Lower leg skin (tissue), 4 donors: ENCODE measurements at regions not wholly inside any gene's neighbourhood (a gene's known extent, or its start where the extent isn't known, plus 50 kb on each side); places are given as distances from the start of the nearest gene placed in this dataset.

Source experiments
- DNase-seq, 2 donors: peaks; one replicate each; pipeline ENCODE4 v3.0.0-alpha.2; 2019; ENCODE audit warnings: low spot score in 2 of 2
- H3K4me3 ChIP-seq: fragments of 200-600 bp; sonication (generic); 2 replicates; pipeline ENCODE4 v1.5.1; 2017; ENCODE audit warnings: mild to moderate bottlenecking, low read depth; ENCODE audit not compliant: poor library complexity, severe bottlenecking
- POLR2A ChIP-seq, 2 donors: fragments of 450-650 bp; IDR thresholded peaks; one replicate each; pipeline ENCODE4 v1.6.1; 2016 to 2017; ENCODE audit warnings: antibody characterized with exemption in 2 of 2, mild to moderate bottlenecking in 1 of 2, moderate library complexity in 1 of 2
- WGBS, 2 donors: methylation state at CpG; one replicate each; pipeline ENCODE4 v1.1.5; 2018; 5-methylcytosine and 5-hydroxymethylcytosine counted together
- intact Hi-C: fragments of 100-400 bp; cut with DNase I; formaldehyde crosslinking; loops from one replicate; pipeline ENCODE4 v1.15.0; 2023; ENCODE audit warnings: low total_unique reads
- TF ChIP-seq, protein P1 (sequence below), 3 donors: fragments of 450-650 bp; IDR thresholded peaks; one replicate each; pipeline ENCODE4 v1.5.1; 2016; ENCODE audit warnings: antibody characterized with exemption in 3 of 3, mild to moderate bottlenecking in 3 of 3, moderate library complexity in 2 of 3

DNA sequence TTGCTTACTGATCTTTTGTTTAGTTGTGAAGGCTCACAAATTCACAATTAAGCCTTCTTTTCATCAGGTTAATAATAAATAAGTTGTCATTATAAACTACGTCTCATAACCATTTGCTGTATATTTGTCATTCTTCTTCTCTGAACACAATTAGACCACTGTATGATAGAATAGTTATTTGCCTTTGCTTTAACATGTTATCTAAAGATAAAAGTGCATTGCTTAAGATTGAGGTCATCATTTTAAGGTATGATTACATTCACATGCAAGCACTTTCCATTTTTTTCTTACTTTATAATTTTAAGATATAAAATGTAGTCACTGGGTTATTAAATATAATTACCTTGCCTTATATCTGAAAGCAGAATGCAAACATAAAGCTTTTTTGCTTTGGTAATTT is 80.1 kb upstream of the GLS start:
- DNase-seq: no peak
- no peak for TF ChIP-seq POLR2A (IDR thresholded peaks at IDR 0.05)
- H3K4me3 ChIP-seq: no peak overlapping the region
- intact Hi-C loops: no loop called here
- 51 to 65% methylated on average over 1 of the region's 1 CpG for WGBS, 2 donors

DNA sequence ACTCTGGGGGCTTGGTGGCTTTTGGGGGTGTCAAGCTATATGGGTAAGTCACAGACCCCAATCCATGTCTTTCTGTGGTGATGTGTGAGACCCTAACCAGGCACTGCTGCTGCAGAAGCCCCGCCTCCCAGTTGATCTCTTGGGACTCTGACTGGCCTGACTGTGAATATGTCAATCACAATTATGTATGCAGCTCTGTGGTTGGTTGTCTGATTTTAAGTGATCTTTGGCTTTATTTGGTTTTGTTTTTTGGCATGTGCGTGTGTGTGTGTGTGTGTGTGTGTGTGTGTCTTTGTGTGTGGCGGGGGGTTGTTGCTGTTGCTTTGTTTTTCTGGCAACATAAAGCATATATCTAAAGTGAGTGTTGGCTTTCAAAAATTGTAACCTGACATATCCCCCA is 78.5 kb upstream of the GLS start:
- intact Hi-C loops: no loop called here
- 73 to 80% methylated on average over 3 of the region's 3 CpGs for WGBS, 2 donors
- H3K4me3 ChIP-seq: no peak overlapping the region
- no peak for DNase-seq
- TF ChIP-seq POLR2A (IDR thresholded peaks at IDR 0.05): no peak
- TF ChIP-seq, protein P1, sequence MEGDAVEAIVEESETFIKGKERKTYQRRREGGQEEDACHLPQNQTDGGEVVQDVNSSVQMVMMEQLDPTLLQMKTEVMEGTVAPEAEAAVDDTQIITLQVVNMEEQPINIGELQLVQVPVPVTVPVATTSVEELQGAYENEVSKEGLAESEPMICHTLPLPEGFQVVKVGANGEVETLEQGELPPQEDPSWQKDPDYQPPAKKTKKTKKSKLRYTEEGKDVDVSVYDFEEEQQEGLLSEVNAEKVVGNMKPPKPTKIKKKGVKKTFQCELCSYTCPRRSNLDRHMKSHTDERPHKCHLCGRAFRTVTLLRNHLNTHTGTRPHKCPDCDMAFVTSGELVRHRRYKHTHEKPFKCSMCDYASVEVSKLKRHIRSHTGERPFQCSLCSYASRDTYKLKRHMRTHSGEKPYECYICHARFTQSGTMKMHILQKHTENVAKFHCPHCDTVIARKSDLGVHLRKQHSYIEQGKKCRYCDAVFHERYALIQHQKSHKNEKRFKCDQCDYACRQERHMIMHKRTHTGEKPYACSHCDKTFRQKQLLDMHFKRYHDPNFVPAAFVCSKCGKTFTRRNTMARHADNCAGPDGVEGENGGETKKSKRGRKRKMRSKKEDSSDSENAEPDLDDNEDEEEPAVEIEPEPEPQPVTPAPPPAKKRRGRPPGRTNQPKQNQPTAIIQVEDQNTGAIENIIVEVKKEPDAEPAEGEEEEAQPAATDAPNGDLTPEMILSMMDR (IDR thresholded peaks at IDR 0.05): no peak

DNA sequence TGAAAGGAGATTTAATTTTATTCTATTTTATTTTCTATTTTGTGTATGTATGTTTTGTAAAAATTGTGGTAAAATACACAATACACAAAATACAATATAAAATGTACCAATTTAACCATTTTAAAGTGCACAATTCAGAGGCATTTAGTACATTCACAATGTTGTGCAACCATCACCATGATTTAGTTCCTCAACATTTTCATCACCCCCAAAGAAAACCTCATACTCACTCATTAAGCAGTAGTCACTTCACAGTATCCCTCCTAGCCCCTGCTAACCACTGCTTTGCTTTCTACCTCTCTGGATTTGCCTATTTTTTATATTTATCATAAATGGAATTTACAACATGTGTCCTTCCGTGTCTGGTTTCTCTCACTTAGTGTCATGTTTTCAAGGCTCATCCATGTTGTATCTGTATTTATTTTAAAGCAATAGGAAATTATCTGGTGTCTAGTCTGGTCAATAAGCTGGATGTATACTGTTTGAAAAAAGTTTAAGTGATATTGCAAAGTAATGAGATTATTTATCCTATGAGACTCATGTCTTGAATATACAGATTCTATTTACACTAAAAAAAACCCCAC is 77.9 kb upstream of the GLS start:
- TF ChIP-seq, protein P1 (IDR thresholded peaks at IDR 0.05): no peak
- 88 to 92% methylated on average over 1 of the region's 1 CpG for WGBS, 2 donors
- DNase-seq: no peak
- H3K4me3 ChIP-seq: no peak overlapping the region
- intact Hi-C loops: no loop called here

DNA sequence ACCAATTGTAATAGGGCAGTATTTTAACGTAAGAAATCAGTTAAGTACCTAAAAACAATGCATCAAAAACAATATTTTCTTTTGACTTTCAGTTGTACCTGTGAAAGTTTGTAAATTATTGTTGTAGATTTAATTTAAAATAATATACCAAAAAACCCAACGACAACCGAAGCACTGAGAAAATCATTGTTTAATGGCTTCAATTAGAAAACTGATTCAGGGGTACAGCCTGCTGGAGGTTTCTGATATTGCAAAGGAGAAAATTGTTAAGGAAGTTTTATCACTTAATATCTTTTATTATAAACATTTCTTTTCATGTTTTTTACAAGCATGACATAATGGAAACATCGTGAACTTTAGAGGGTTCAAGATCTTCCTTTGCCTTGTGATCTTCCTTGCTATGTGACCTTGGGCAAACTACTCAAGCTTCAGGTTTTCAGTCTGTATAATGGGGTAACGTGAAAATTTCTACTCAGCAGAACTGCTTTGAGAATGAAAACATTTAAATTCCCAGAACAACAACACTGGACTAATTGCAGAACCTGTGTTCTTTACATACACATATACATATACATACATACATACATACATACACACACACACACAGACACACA is 76.3 kb upstream of the GLS start:
- intact Hi-C loops: no loop called here
- 35 to 36% methylated on average over 5 of the region's 5 CpGs for WGBS, 2 donors
- DNase-seq: no peak
- TF ChIP-seq POLR2A (IDR thresholded peaks at IDR 0.05): no peak
- TF ChIP-seq, protein P1 (IDR thresholded peaks at IDR 0.05): peak in 1 of 3 donors; percentile 48
- H3K4me3 ChIP-seq: no peak overlapping the region

DNA sequence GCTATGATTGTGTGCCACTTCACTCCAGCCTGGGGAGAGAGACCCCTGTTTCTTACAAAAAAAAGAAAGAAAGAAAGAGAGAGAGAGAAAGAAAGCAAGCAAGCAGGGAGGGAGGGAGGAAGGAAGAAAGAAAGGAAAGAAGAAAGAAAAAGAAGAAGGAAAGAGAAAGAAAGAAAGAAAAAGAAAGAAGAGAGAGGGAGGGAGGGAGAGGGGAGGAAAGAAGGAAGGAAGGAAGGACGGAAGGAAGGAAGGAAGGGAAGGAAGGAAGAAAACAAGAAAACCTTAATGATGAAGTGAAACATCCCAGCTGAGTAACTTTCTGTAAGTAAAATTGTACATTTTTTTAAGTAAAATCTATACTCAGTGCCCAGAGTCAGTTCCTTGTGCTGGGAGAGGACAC is 75.5 kb upstream of the GLS start:
- WGBS, 2 donors: 70% methylated on average over 1 of the region's 1 CpG
- TF ChIP-seq POLR2A (IDR thresholded peaks at IDR 0.05): no peak
- TF ChIP-seq, protein P1 (IDR thresholded peaks at IDR 0.05): no peak
- no peak overlapping the region for H3K4me3 ChIP-seq
- DNase-seq: no peak
- intact Hi-C loops: no loop called here

DNA sequence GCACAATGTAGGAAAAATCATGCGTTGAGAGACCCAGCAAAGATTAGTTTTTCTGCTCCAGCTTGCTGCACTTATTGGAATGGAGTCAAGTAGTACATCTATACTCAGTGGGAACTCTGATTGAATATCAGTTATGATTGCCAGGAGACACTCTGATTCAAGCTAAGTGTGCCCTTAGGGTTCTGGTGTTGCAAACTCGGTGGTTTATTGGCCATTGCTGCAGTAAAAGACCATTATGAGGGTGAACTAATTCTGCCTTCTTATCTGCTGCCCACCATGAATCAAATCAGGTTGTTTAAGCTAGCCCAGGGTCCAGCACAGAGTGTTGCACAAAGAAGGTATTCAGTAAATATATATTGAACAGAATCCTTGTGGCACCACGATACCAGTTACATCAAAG is 74.8 kb upstream of the GLS start:
- intact Hi-C loops: no loop called here
- no peak for DNase-seq
- WGBS, 2 donors: 55 to 60% methylated on average over 3 of the region's 3 CpGs
- H3K4me3 ChIP-seq: no peak overlapping the region
- TF ChIP-seq, protein P1 (IDR thresholded peaks at IDR 0.05): no peak
- TF ChIP-seq POLR2A (IDR thresholded peaks at IDR 0.05): no peak
